Loucy (cell line): ENCODE measurements at regions not wholly inside any gene's neighbourhood (a gene's known extent, or its start where the extent isn't known, plus 50 kb on each side); places are given as distances from the start of the nearest gene placed in this dataset.
A peak's percentile ranks its signal among the peaks of the same experiment; 100 is the strongest.

Experiments
- H2AFZ ChIP-seq: fragments of 200-600 bp; sonication (generic); 2 replicates; pipeline ENCODE4 v1.6.0; 2016; ENCODE audit warnings: antibody characterized with exemption, mild to moderate bottlenecking, low read length, moderate library complexity
- H3F3A ChIP-seq: fragments of 200-600 bp; 2 replicates; pipeline ENCODE4 v1.6.0; 2016; ENCODE audit warnings: antibody characterized with exemption, low read depth, mild to moderate bottlenecking
- H3K27me3 ChIP-seq: fragments of 200-600 bp; sonication (generic); 2 replicates; pipeline ENCODE4 v1.6.1; 2014; ENCODE audit warnings: low read length, mild to moderate bottlenecking; ENCODE audit not compliant: insufficient read depth, poor library complexity, severe bottlenecking
- H3K36me3 ChIP-seq: fragments of 200-600 bp; sonication (generic); 2 replicates; pipeline ENCODE4 v1.6.1; 2016; ENCODE audit warnings: low read length; ENCODE audit not compliant: insufficient read depth
- H3K4me1 ChIP-seq: fragments of 200-600 bp; sonication (generic); 2 replicates; pipeline ENCODE4 v1.5.1; 2014; ENCODE audit warnings: low read length, mild to moderate bottlenecking; ENCODE audit not compliant: insufficient read depth, poor library complexity, severe bottlenecking
- H3K4me2 ChIP-seq: fragments of 200-600 bp; sonication (generic); 2 replicates; pipeline ENCODE4 v1.6.0; 2014; ENCODE audit warnings: antibody characterized with exemption, low read length, low read depth, mild to moderate bottlenecking; ENCODE audit not compliant: poor library complexity, severe bottlenecking
- H3K4me3 ChIP-seq: fragments of 200-600 bp; sonication (generic); 2 replicates; pipeline ENCODE4 v1.5.1; 2014; ENCODE audit warnings: low read length, mild to moderate bottlenecking, mixed read lengths; ENCODE audit not compliant: poor library complexity, severe bottlenecking
- H3K79me2 ChIP-seq: fragments of 200-600 bp; sonication (generic); 2 replicates; pipeline ENCODE4 v1.6.1; 2014; ENCODE audit warnings: low read length; ENCODE audit not compliant: insufficient read depth
- H3K9ac ChIP-seq: fragments of 200-600 bp; sonication (generic); 2 replicates; pipeline ENCODE4 v1.6.0; 2014; ENCODE audit warnings: mild to moderate bottlenecking, low read depth, low read length, moderate library complexity; ENCODE audit not compliant: poor library complexity, severe bottlenecking
- H3K9me2 ChIP-seq: fragments of 200-600 bp; sonication (generic); replicated peaks from 2 replicates; pipeline ENCODE4 v1.6.1; 2016; ENCODE audit warnings: low read depth, low read length, mixed read lengths
- H3K9me3 ChIP-seq: fragments of 200-600 bp; sonication (generic); 2 replicates; pipeline ENCODE4 v1.6.1; 2014; ENCODE audit warnings: mild to moderate bottlenecking, antibody characterized with exemption, low read length, low read depth; ENCODE audit not compliant: insufficient read depth
- H4K20me1 ChIP-seq: fragments of 200-600 bp; sonication (generic); 2 replicates; pipeline ENCODE4 v1.6.0; 2014; ENCODE audit warnings: antibody characterized with exemption, low read length, mild to moderate bottlenecking; ENCODE audit not compliant: insufficient read depth, poor library complexity, severe bottlenecking
- CTCF ChIP-seq: fragments of 200-600 bp; sonication (generic); conservative IDR thresholded peaks from 2 replicates; pipeline ENCODE4 v1.5.1; 2014; ENCODE audit warnings: mild to moderate bottlenecking, antibody characterized with exemption, low read length
- EZH2phosphoT487 ChIP-seq: fragments of 200-600 bp; IDR thresholded peaks from 2 replicates; pipeline ENCODE4 v1.6.1; 2018; ENCODE audit warnings: antibody characterized with exemption, mild to moderate bottlenecking, moderate library complexity, borderline replicate concordance

GRCh38 chr13:24983094-24983493 is 112.8 kb upstream of the PABPC3 start:
- no peaks in the 10 kb centered on the region for H3K36me3 ChIP-seq
- no peaks in the 10 kb centered on the region for H3K79me2 ChIP-seq
- no peak overlapping the region for H3K9ac ChIP-seq
- H3K4me2 ChIP-seq: no peak overlapping the region
- H3K27me3 ChIP-seq: no peaks in the 10 kb centered on the region
- no peaks in the 10 kb centered on the region for H4K20me1 ChIP-seq
- H3K4me3 ChIP-seq: no peak overlapping the region
- H3K9me2 ChIP-seq: no peaks in the 10 kb centered on the region
- H3K9me3 ChIP-seq: no peaks in the 10 kb centered on the region
- no peak for TF ChIP-seq CTCF
- TF ChIP-seq EZH2phosphoT487: no peak
- no peak overlapping the region for H2AFZ ChIP-seq
- H3F3A ChIP-seq: no peaks in the 10 kb centered on the region
- peaks cover 9% of the 10 kb centered on the region for H3K4me1 ChIP-seq

GRCh38 chr13:24984134-24984533 is 111.8 kb upstream of the PABPC3 start:
- Histone ChIP-seq H3K9me2 (no peaks in the 10 kb centered on the region), H3K79me2 (no peaks in the 10 kb centered on the region), H3K4me3 (no peak overlapping the region), H3F3A (no peaks in the 10 kb centered on the region), H2AFZ (no peak overlapping the region), H3K4me2 (no peak overlapping the region), H3K36me3 (no peaks in the 10 kb centered on the region), H3K4me1 (peaks cover 9% of the 10 kb centered on the region), H3K27me3 (no peaks in the 10 kb centered on the region), H3K9me3 (no peaks in the 10 kb centered on the region), H4K20me1 (no peaks in the 10 kb centered on the region), H3K9ac (no peak overlapping the region)
- TF ChIP-seq CTCF: no peak
- TF ChIP-seq EZH2phosphoT487: no peak

GRCh38 chr13:24985107-24985506 is 110.8 kb upstream of the PABPC3 start:
- no peak overlapping the region for H3K4me3 ChIP-seq

More at GRCh38 chr13:24985107-24985506, 110.8 kb upstream of the PABPC3 start:
- Histone ChIP-seq H4K20me1 (no peaks in the 10 kb centered on the region), H3K9ac (no peak overlapping the region), H3K36me3 (no peaks in the 10 kb centered on the region), H3K27me3 (no peaks in the 10 kb centered on the region), H3K9me2 (no peaks in the 10 kb centered on the region), H2AFZ (no peak overlapping the region), H3K4me2 (no peak overlapping the region), H3K9me3 (no peaks in the 10 kb centered on the region), H3K79me2 (no peaks in the 10 kb centered on the region), H3K4me1 (peaks cover 9% of the 10 kb centered on the region), H3F3A (no peaks in the 10 kb centered on the region)
- TF ChIP-seq EZH2phosphoT487: no peak
- peak; percentile 77 for TF ChIP-seq CTCF
